ENCODE measurements at regions not wholly inside any gene's neighbourhood (a gene's known extent, or its start where the extent isn't known, plus 50 kb on each side); places are given as distances from the start of the nearest gene placed in this dataset.

- TF ChIP-seq EZH2 (IDR thresholded peaks at IDR 0.05; ENCODE audit: borderline replicate concordance, low read depth, low read length, severe bottlenecking) (no peak), CTCF (IDR thresholded peaks at IDR 0.05; ENCODE audit: borderline replicate concordance, extremely low read depth, low read length, poor library complexity, severe bottlenecking) (no peak)
Measured at GRCh38 chr14:27995691-27996090, 770.9 kb upstream of the FOXG1 start.
